ENCODE measurements at regions not wholly inside any gene's neighbourhood (a gene's known extent, or its start where the extent isn't known, plus 50 kb on each side); places are given as distances from the start of the nearest gene placed in this dataset.

- DNase-seq: no peak
Observed at GRCh38 chr6:51562198-51562597, 525.2 kb downstream of the PKHD1 start.
